Gastroesophageal sphincter (tissue), 4 donors: ENCODE measurements at regions not wholly inside any gene's neighbourhood (a gene's known extent, or its start where the extent isn't known, plus 50 kb on each side); places are given as distances from the start of the nearest gene placed in this dataset.

Experiments
- ATAC-seq: fragments of 150-250 bp; one replicate; pipeline ENCODE4 v1.9.1; 2016; ENCODE audit warnings: mild to moderate bottlenecking, moderate library complexity
- H3K27ac ChIP-seq, 4 donors: fragments of 200-600 bp; sonication (generic) in 3 of 4; 1 replicate in 3 of 4; 2 replicates in 1 of 4; pipeline ENCODE4 v1.5.1; 2016 to 2019
- H3K27me3 ChIP-seq: fragments of 200-600 bp; sonication (generic); one replicate; pipeline ENCODE4 v1.5.1; 2019
- H3K36me3 ChIP-seq, 2 donors: fragments of 200-600 bp; sonication (generic); one replicate each; pipeline ENCODE4 v1.5.1; 2019; ENCODE audit warnings: control low read depth in 1 of 2
- H3K4me1 ChIP-seq, 3 donors: fragments of 200-600 bp; sonication (generic); 1 replicate in 2 of 3; 2 replicates in 1 of 3; pipeline ENCODE4 v1.5.1; 2016 to 2019; ENCODE audit warnings: control low read depth in 2 of 3
- H3K4me3 ChIP-seq, 2 donors: fragments of 200-600 bp; sonication (generic); one replicate each; pipeline ENCODE4 v1.5.1; 2019; ENCODE audit warnings: mild to moderate bottlenecking in 1 of 2, moderate library complexity in 1 of 2
- H3K9me3 ChIP-seq, 3 donors: fragments of 200-600 bp; sonication (generic); one replicate each; pipeline ENCODE4 v1.5.1; 2017 to 2019; ENCODE audit warnings: control low read depth in 2 of 3
- CTCF ChIP-seq, 4 experiments: fragments of 200-600 bp in 2 of 4; fragments of 450-650 bp in 2 of 4; sonication (generic) in 1 of 4; IDR thresholded peaks; one replicate each; pipeline ENCODE4 v1.5.1; 2017 to 2019; ENCODE audit warnings: antibody characterized with exemption in 4 of 4, mild to moderate bottlenecking in 2 of 4, moderate library complexity in 2 of 4
- EP300 ChIP-seq: sonication (generic); formaldehyde crosslinking; IDR thresholded peaks from one replicate; pipeline ENCODE4 v1.6.1; 2017; ENCODE audit warnings: antibody characterized with exemption, mild to moderate bottlenecking
- POLR2A ChIP-seq, 2 donors: fragments of 450-650 bp; IDR thresholded peaks; one replicate each; pipeline ENCODE4 v1.6.1; 2017; ENCODE audit warnings: antibody characterized with exemption in 2 of 2, mild to moderate bottlenecking in 2 of 2, moderate library complexity in 1 of 2
- POLR2AphosphoS5 ChIP-seq: sonication (generic); formaldehyde crosslinking; IDR thresholded peaks from one replicate; pipeline ENCODE4 v1.6.1; 2017; ENCODE audit warnings: antibody characterized with exemption
- WGBS, 2 donors: methylation state at CpG; one replicate each; pipeline ENCODE4 v1.1.5; 2018; ENCODE audit warnings: low coverage in 1 of 2; 5-methylcytosine and 5-hydroxymethylcytosine counted together

DNA sequence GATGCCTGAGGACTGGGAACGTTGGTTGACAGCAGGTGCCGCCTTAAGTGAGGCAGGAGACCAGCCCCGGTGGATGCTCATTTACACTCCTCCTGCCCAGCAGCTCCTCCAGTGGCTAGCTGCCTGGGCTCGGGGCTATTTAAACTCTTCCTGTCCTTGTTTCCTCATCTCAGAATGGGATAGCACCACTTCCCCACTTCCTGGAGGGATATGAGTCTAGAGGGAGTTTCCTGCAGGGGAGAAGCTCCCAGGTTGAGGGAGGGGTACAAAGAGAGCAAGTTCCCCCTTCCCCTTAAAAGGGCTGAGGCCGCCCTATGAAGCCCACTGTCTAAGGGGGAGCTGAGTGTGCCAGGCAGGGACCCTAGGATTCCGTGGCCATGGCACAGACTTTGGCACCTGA is 311.2 kb downstream of the AACS start:
- ATAC-seq: no peak

GRCh38 chr12:125377093-125377492 is 311.9 kb downstream of the AACS start:
- TF ChIP-seq EP300 (no peak), POLR2AphosphoS5 (no peak), POLR2A (IDR thresholded peaks at IDR 0.05) (no peak), CTCF (IDR thresholded peaks at IDR 0.05) (no peak)

More for the DNA sequence above, 311.2 kb downstream of the AACS start:
- H3K4me1 ChIP-seq: peaks cover 0 to 8% (median 0%) of the 10 kb centered on the region in 3 donors
- no peak overlapping the region for H3K27ac ChIP-seq
- no peaks in the 10 kb centered on the region for H3K36me3 ChIP-seq
- 25 to 34% methylated on average over 2 to 6 of the region's 6 CpGs for WGBS, 2 donors
- H3K9me3 ChIP-seq: no peaks in the 10 kb centered on the region
- TF ChIP-seq CTCF (IDR thresholded peaks at IDR 0.05): no peak
- no peak for TF ChIP-seq POLR2A (IDR thresholded peaks at IDR 0.05)
- TF ChIP-seq EP300: no peak
- TF ChIP-seq POLR2AphosphoS5: no peak
- no peak overlapping the region for H3K4me3 ChIP-seq
- peaks cover 8% of the 10 kb centered on the region for H3K27me3 ChIP-seq

GRCh38 chr12:125381373-125381772 is 316.1 kb downstream of the AACS start:
- 92 to 97% methylated on average over 3 of the region's 4 CpGs for WGBS, 2 donors
- Histone ChIP-seq H3K4me3 (no peak overlapping the region), H3K9me3 (no peaks in the 10 kb centered on the region), H3K27me3 (peaks cover 8% of the 10 kb centered on the region), H3K4me1 (peaks cover 0 to 2% (median 0%) of the 10 kb centered on the region in 3 donors), H3K27ac (no peak overlapping the region), H3K36me3 (no peaks in the 10 kb centered on the region)
- ATAC-seq: no peak
- TF ChIP-seq CTCF (IDR thresholded peaks at IDR 0.05) (no peak), POLR2AphosphoS5 (no peak), POLR2A (IDR thresholded peaks at IDR 0.05) (no peak), EP300 (no peak)

More at GRCh38 chr12:125377093-125377492, 311.9 kb downstream of the AACS start:
- no peaks in the 10 kb centered on the region for H3K36me3 ChIP-seq
- H3K9me3 ChIP-seq: no peaks in the 10 kb centered on the region
- no peak overlapping the region for H3K4me3 ChIP-seq
- peaks cover 0 to 8% (median 0%) of the 10 kb centered on the region in 3 donors for H3K4me1 ChIP-seq
- peaks cover 8% of the 10 kb centered on the region for H3K27me3 ChIP-seq
- H3K27ac ChIP-seq: no peak overlapping the region
- ATAC-seq: no peak
- 86 to 100% methylated on average over 1 of the region's 1 CpG for WGBS, 2 donors

GRCh38 chr12:125382926-125383325 is 317.7 kb downstream of the AACS start:
- H3K4me1 ChIP-seq: no peaks in the 10 kb centered on the region
- H3K27ac ChIP-seq: no peak overlapping the region
- 48 to 100% methylated on average over 1 to 4 of the region's 4 CpGs for WGBS, 2 donors
- H3K9me3 ChIP-seq: no peaks in the 10 kb centered on the region
- H3K27me3 ChIP-seq: no peaks in the 10 kb centered on the region
- no peak overlapping the region for H3K4me3 ChIP-seq
- TF ChIP-seq EP300: no peak
- TF ChIP-seq POLR2AphosphoS5: no peak
- no peak for TF ChIP-seq CTCF (IDR thresholded peaks at IDR 0.05)
- TF ChIP-seq POLR2A (IDR thresholded peaks at IDR 0.05): no peak
- no peak for ATAC-seq
- no peaks in the 10 kb centered on the region for H3K36me3 ChIP-seq

- no peaks in the 10 kb centered on the region for H3K4me1 ChIP-seq
- no peaks in the 10 kb centered on the region for H3K36me3 ChIP-seq
- H3K27ac ChIP-seq: no peak overlapping the region
- no peaks in the 10 kb centered on the region for H3K27me3 ChIP-seq
- no peak for ATAC-seq
- H3K9me3 ChIP-seq: peaks cover 0 to 11% (median 0%) of the 10 kb centered on the region in 3 donors
- 75 to 80% methylated on average over 1 of the region's 1 CpG for whole genome bisulfite sequencing, 2 donors
- TF ChIP-seq POLR2A (IDR thresholded peaks at IDR 0.05) (no peak), EP300 (no peak), CTCF (IDR thresholded peaks at IDR 0.05) (no peak), POLR2AphosphoS5 (no peak)
- H3K4me3 ChIP-seq: no peak overlapping the region
Observed at GRCh38 chr12:125386652-125387051, 321.4 kb downstream of the AACS start.
